Ramos (cell line): ENCODE measurements at regions not wholly inside any gene's neighbourhood (a gene's known extent, or its start where the extent isn't known, plus 50 kb on each side); places are given as distances from the start of the nearest gene placed in this dataset.
"Not testable (repeated sequence)": the region's sequence is repeated elsewhere in the genome, so short reads cannot be mapped to it uniquely, and the experiment has no call there.

Source experiments
- in situ Hi-C: fragments of 300-500 bp; cut with MboI; formaldehyde crosslinking; loops from one replicate; pipeline ENCODE4 v1.14.3; 2022; ENCODE audit warnings: low sequenced_read_pairs; ENCODE audit not compliant: unreplicated experiment

- in situ Hi-C loops: not testable (repeated sequence)
These were observed 438.4 kb upstream of the TBL1XR1 start for GRCh38 chr3:177635601-177636106.

GRCh38 chr3:177640319-177640965 lies 443.2 kb upstream of the TBL1XR1 start:
- in situ Hi-C loops: no loop called here

GRCh38 chr3:177641206-177641605 lies 443.9 kb upstream of the TBL1XR1 start:
- in situ Hi-C loops: no loop called here

GRCh38 chr3:177642042-177642803 lies 444.9 kb upstream of the TBL1XR1 start:
- in situ Hi-C loops: no loop called here

- in situ Hi-C loops: no loop called here
These were observed 445.5 kb upstream of the TBL1XR1 start for GRCh38 chr3:177642804-177643125.

- in situ Hi-C loops: no loop called here
These were observed 449.5 kb upstream of the TBL1XR1 start for GRCh38 chr3:177646749-177647148.

GRCh38 chr3:177647341-177647740 lies 450.1 kb upstream of the TBL1XR1 start:
- in situ Hi-C loops: no loop called here

GRCh38 chr3:177647876-177648275 lies 450.6 kb upstream of the TBL1XR1 start:
- in situ Hi-C loops: no loop called here

GRCh38 chr3:177652556-177653291 lies 455.4 kb upstream of the TBL1XR1 start:
- in situ Hi-C loops: no loop called here

- in situ Hi-C loops: no loop called here
These were observed 460.0 kb upstream of the TBL1XR1 start for GRCh38 chr3:177657243-177657642.

- in situ Hi-C loops: no loop called here
These were observed 461.1 kb upstream of the TBL1XR1 start for GRCh38 chr3:177658354-177658753.

GRCh38 chr3:177664380-177665103 lies 467.3 kb upstream of the TBL1XR1 start:
- in situ Hi-C loops: not testable (repeated sequence)

- in situ Hi-C loops: no loop called here
These were observed 468.0 kb upstream of the TBL1XR1 start for GRCh38 chr3:177665122-177665808.

- in situ Hi-C loops: no loop called here
These were observed 475.1 kb upstream of the TBL1XR1 start for GRCh38 chr3:177672252-177672911.

GRCh38 chr3:177673112-177673914 lies 476.0 kb upstream of the TBL1XR1 start:
- in situ Hi-C loops: no loop called here

GRCh38 chr3:177674186-177674585 lies 476.9 kb upstream of the TBL1XR1 start:
- in situ Hi-C loops: no loop called here

- in situ Hi-C loops: no loop called here
These were observed 478.9 kb upstream of the TBL1XR1 start for GRCh38 chr3:177676148-177676547.

GRCh38 chr3:177676947-177677587 lies 479.8 kb upstream of the TBL1XR1 start:
- in situ Hi-C loops: no loop called here
